H1 (cell line): ENCODE measurements at regions not wholly inside any gene's neighbourhood (a gene's known extent, or its start where the extent isn't known, plus 50 kb on each side); places are given as distances from the start of the nearest gene placed in this dataset.

Experiments
- CTCF ChIA-PET: fragments of 300-600 bp; sonication (Branson Sonifier 250); formaldehyde crosslinking; loops from one replicate; lab custom pipeline; 2021; ENCODE audit not compliant: partially characterized antibody; lab: Charles Lee
- POLR2A ChIA-PET: fragments of 300-600 bp; sonication (Branson Sonifier 250); formaldehyde crosslinking; loops from one replicate; lab custom pipeline; 2021; ENCODE audit warnings: inconsistent platforms; ENCODE audit not compliant: partially characterized antibody; lab: Charles Lee
- DNase-seq, 2 experiments: peaks; one replicate each; pipeline versions ENCODE4 v3.0.0 to v3.0.0-alpha.2; 2010 to 2022; ENCODE audit warnings: low spot score in 2 of 2, low read depth in 1 of 2, mixed read lengths in 1 of 2
- FAIRE-seq: peaks from 2 replicates; lab custom pipeline; 2011; peaks lifted over from hg19 to GRCh38; lab: Jason Lieb, UNC
- H2AFZ ChIP-seq: 2 replicates; pipeline ENCODE4 v1.8.1; 2012; ENCODE audit warnings: low read length, inconsistent platforms
- H2AK5ac ChIP-seq: 2 replicates; pipeline ENCODE4 v1.6.1; 2013; ENCODE audit warnings: low read depth, low read length
- H2BK120ac ChIP-seq: replicated peaks from 2 replicates; pipeline ENCODE3; 2013; ENCODE audit warnings: low read depth, low read length, inconsistent platforms
- H2BK12ac ChIP-seq: 2 replicates; pipeline ENCODE4 v1.6.1; 2013; ENCODE audit warnings: low read depth, low read length
- H2BK15ac ChIP-seq: 2 replicates; pipeline ENCODE4 v1.6.1; 2013; ENCODE audit warnings: low read length
- H2BK20ac ChIP-seq: 2 replicates; pipeline ENCODE4 v1.6.1; 2013; ENCODE audit warnings: low read length
- H2BK5ac ChIP-seq: 2 replicates; pipeline ENCODE4 v1.6.1; 2013; ENCODE audit warnings: low read depth, low read length
- H3K14ac ChIP-seq: 2 replicates; pipeline ENCODE4 v1.6.1; 2013; ENCODE audit warnings: inconsistent platforms; ENCODE audit not compliant: insufficient read length
- H3K18ac ChIP-seq: 2 replicates; pipeline ENCODE4 v1.6.1; 2013; ENCODE audit warnings: low read length; ENCODE audit errors: extremely low read depth
- H3K23ac ChIP-seq: 2 replicates; pipeline ENCODE4 v1.6.1; 2013; ENCODE audit warnings: inconsistent platforms; ENCODE audit not compliant: insufficient read length
- H3K23me2 ChIP-seq: 2 replicates; pipeline ENCODE4 v1.6.1; 2013; ENCODE audit warnings: low read depth, low read length
- H3K27ac ChIP-seq: 2 replicates; pipeline ENCODE4 v1.6.1; 2011; ENCODE audit warnings: low read depth, low read length, inconsistent platforms
- H3K27me3 ChIP-seq, 4 experiments: replicated peaks in 1 of 4; 1 replicate in 1 of 4; 2 replicates in 3 of 4; pipeline versions ENCODE4 v1.6.1 to v1.8.1; 2011 to 2013; ENCODE audit warnings: low read length in 3 of 4, mild to moderate bottlenecking in 3 of 4, inconsistent platforms in 2 of 4, mixed read lengths in 2 of 4, moderate library complexity in 1 of 4; ENCODE audit not compliant: control insufficient read depth in 3 of 4, insufficient read depth in 3 of 4; ENCODE audit errors: extremely low read depth in 1 of 4
- H3K36me3 ChIP-seq, 4 experiments: 2 replicates each; pipeline versions ENCODE4 v1.6.1 to v1.8.1; 2011 to 2013; ENCODE audit warnings: mild to moderate bottlenecking in 4 of 4, low read length in 3 of 4, moderate library complexity in 2 of 4, control low read depth in 1 of 4, inconsistent platforms in 1 of 4; ENCODE audit not compliant: insufficient read depth in 4 of 4, control insufficient read depth in 2 of 4
- H3K4ac ChIP-seq: replicated peaks from 2 replicates; pipeline ENCODE3; 2013; ENCODE audit warnings: low read length, low read depth, mixed read lengths, inconsistent platforms; ENCODE audit not compliant: insufficient read length
- H3K4me1 ChIP-seq, 4 experiments: replicated peaks in 1 of 4; 1 replicate in 1 of 4; 2 replicates in 3 of 4; pipeline versions ENCODE4 v1.6.1 to v1.8.1; 2011 to 2013; ENCODE audit warnings: low read length in 3 of 4, inconsistent platforms in 2 of 4, mixed read lengths in 1 of 4; ENCODE audit not compliant: insufficient read depth in 4 of 4, control insufficient read depth in 3 of 4
- H3K4me2 ChIP-seq, 2 experiments: 2 replicates each; pipeline versions ENCODE4 v1.6.1 to v1.8.1; 2011 to 2013; ENCODE audit warnings: low read depth in 2 of 2, low read length in 2 of 2, control low read depth in 1 of 2, inconsistent platforms in 1 of 2, mild to moderate bottlenecking in 1 of 2; ENCODE audit not compliant: insufficient read depth in 1 of 2
- H3K4me3 ChIP-seq, 4 experiments: fragments of 200-600, 300-600 bp in 1 of 4; sonication (generic), shearing (Covaris generic), sonication (Bioruptor Twin) in 1 of 4; 2 replicates each; pipeline versions ENCODE4 v1.5.1 to v1.8.1; 2011 to 2016; ENCODE audit warnings: low read length in 4 of 4, low read depth in 3 of 4, control low read depth in 2 of 4, inconsistent platforms in 2 of 4, mild to moderate bottlenecking in 2 of 4, mixed read lengths in 1 of 4, moderate library complexity in 1 of 4; ENCODE audit not compliant: insufficient read depth in 2 of 4; ENCODE audit errors: extremely low read depth in 1 of 4
- H3K56ac ChIP-seq: replicated peaks from 2 replicates; pipeline ENCODE3; 2013; ENCODE audit warnings: low read depth, mild to moderate bottlenecking, mixed read lengths, low read length, inconsistent platforms; ENCODE audit not compliant: insufficient read length
- H3K79me1 ChIP-seq: 2 replicates; pipeline ENCODE4 v1.6.1; 2013; ENCODE audit warnings: low read depth, low read length, control low read depth
- H3K79me2 ChIP-seq, 2 experiments: 2 replicates each; pipeline versions ENCODE4 v1.6.1 to v1.8.1; 2012 to 2013; ENCODE audit warnings: low read length in 2 of 2, mild to moderate bottlenecking in 2 of 2, inconsistent platforms in 1 of 2; ENCODE audit not compliant: insufficient read depth in 2 of 2, control insufficient read depth in 1 of 2
- H3K9ac ChIP-seq, 4 experiments: replicated peaks in 1 of 4; 1 replicate in 1 of 4; 2 replicates in 3 of 4; pipeline versions ENCODE4 v1.6.1 to v1.8.1; 2011 to 2013; ENCODE audit warnings: low read depth in 3 of 4, low read length in 3 of 4, control low read depth in 2 of 4, mild to moderate bottlenecking in 2 of 4, moderate library complexity in 2 of 4, inconsistent platforms in 1 of 4; ENCODE audit errors: extremely low read depth in 1 of 4
- H3K9me3 ChIP-seq, 2 experiments: 2 replicates each; pipeline versions ENCODE4 v1.6.1 to v1.8.1; 2012 to 2013; ENCODE audit warnings: mild to moderate bottlenecking in 2 of 2, moderate library complexity in 2 of 2, control low read depth in 1 of 2, inconsistent platforms in 1 of 2, low read depth in 1 of 2, low read length in 1 of 2, mixed read lengths in 1 of 2; ENCODE audit not compliant: insufficient read depth in 2 of 2
- H4K20me1 ChIP-seq, 2 experiments: replicated peaks in 1 of 2; 2 replicates each; pipeline versions ENCODE3 to v1.8.1; 2011 to 2013; ENCODE audit warnings: inconsistent platforms in 2 of 2, low read length in 2 of 2, mild to moderate bottlenecking in 1 of 2; ENCODE audit not compliant: insufficient read depth in 2 of 2, control insufficient read depth in 1 of 2
- H4K5ac ChIP-seq: 2 replicates; pipeline ENCODE4 v1.6.1; 2013; ENCODE audit warnings: low read length, low read depth, mixed read lengths, inconsistent platforms; ENCODE audit not compliant: insufficient read length
- H4K8ac ChIP-seq: 2 replicates; pipeline ENCODE4 v1.8.0; 2013; ENCODE audit warnings: mild to moderate bottlenecking, moderate library complexity, low read length, inconsistent platforms; ENCODE audit not compliant: insufficient read depth; ENCODE audit errors: extremely low read depth
- H4K91ac ChIP-seq: replicated peaks from 2 replicates; pipeline ENCODE3; 2013; ENCODE audit warnings: low read length, mixed read lengths, inconsistent platforms; ENCODE audit not compliant: insufficient read length
- POU5F1 ChIP-seq: IDR thresholded peaks from 2 replicates; pipeline ENCODE4 v1.6.1; 2011; ENCODE audit warnings: low read depth, mild to moderate bottlenecking, low read length, moderate library complexity
- SP2 ChIP-seq: IDR thresholded peaks from 2 replicates; pipeline ENCODE4 v1.6.1; 2012; ENCODE audit warnings: mild to moderate bottlenecking, low read length, inconsistent platforms
- WGBS, 2 experiments: shearing (Covaris generic) in 1 of 2; methylation state at CpG; one replicate each; pipeline versions ENCODE4 v1.1.6 to v1.1.7; 2013 to 2015; ENCODE audit warnings: low lambda C conversion rate in 2 of 2, mixed read lengths in 2 of 2, inconsistent platforms in 1 of 2, low coverage in 1 of 2, missing lambda C conversion rate in 1 of 2; ENCODE audit not compliant: insufficient replicate concordance in 2 of 2, insufficient coverage in 1 of 2, insufficient read length in 1 of 2; ENCODE audit errors: extremely low coverage in 1 of 2, missing lambda C conversion rate in 1 of 2; 5-methylcytosine and 5-hydroxymethylcytosine counted together
- TF ChIP-seq, protein P1 (sequence below): IDR thresholded peaks from 2 replicates; pipeline ENCODE4 v1.6.1; 2012; ENCODE audit warnings: low read length, inconsistent platforms

DNA sequence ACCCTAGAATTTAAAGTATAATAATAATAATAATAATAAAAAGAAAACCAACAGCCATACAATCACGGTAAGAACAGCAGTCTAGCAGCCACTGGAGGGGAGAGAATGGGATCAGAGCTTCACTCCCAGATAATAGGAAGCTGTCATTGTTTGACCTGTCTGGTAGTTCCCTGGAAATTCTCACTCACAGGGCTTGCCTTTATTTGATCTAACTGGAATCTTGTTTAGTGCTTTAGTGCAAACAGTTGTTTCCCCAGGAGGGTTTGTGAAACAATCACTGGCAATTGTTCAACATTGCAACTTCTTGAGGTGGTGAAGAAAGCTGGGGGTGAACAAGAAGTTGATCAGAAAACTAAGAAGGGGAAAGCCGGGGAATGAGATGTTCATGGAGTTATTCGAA, 68.7 kb upstream of the PTCSC3 start:
- Histone ChIP-seq H3K14ac (no peak overlapping the region), H4K20me1 (no peaks in the 10 kb centered on the region), H3K27ac (no peak overlapping the region), H4K8ac (no peak overlapping the region), H3K27me3 (peaks cover 0 to 1% (median 0%) of the 10 kb centered on the region in 4 experiments; a peak in 1 of 7 replicates), H3K18ac (no peak overlapping the region), H4K5ac (no peak overlapping the region), H2BK5ac (no peak overlapping the region), H3K4me1 (peaks cover 1 to 9% (median 8%) of the 10 kb centered on the region in 4 experiments; a peak in 5 of 7 replicates), H3K9ac (no peak overlapping the region), H3K56ac (no peak overlapping the region), H4K91ac (no peak overlapping the region), H2BK20ac (no peak overlapping the region), H3K9me3 (no peaks in the 10 kb centered on the region; a peak in 1 of 4 replicates), H3K79me2 (no peaks in the 10 kb centered on the region), H2AFZ (no peak overlapping the region), H2BK15ac (no peak overlapping the region), H3K23me2 (no peaks in the 10 kb centered on the region), H2BK12ac (no peak overlapping the region), H3K23ac (no peak overlapping the region), H3K36me3 (no peaks in the 10 kb centered on the region), H2BK120ac (no peak overlapping the region), H2AK5ac (no peak overlapping the region), H3K79me1 (no peaks in the 10 kb centered on the region), H3K4me2 (no peak overlapping the region), H3K4ac (no peak overlapping the region), H3K4me3 (no peak overlapping the region)
- 90% methylated on average over 3 of the region's 3 CpGs; no CpG with 5 or more reads in 1 of the 2 experiments for whole genome bisulfite sequencing, 2 experiments
- ChIA-PET CTCF (interaction anchor here (1.1 to 1.2 kb wide), 2 partner anchors 9 to 11 kb away, joined by 3 read pairs; no protein-coding TSS in a partner anchor), POLR2A (interaction anchor here (1.2 kb wide), 1 partner anchor 52 kb away, joined by 3 read pairs; no protein-coding TSS in a partner anchor)
- TF ChIP-seq POU5F1: no peak
- TF ChIP-seq, protein P1, sequence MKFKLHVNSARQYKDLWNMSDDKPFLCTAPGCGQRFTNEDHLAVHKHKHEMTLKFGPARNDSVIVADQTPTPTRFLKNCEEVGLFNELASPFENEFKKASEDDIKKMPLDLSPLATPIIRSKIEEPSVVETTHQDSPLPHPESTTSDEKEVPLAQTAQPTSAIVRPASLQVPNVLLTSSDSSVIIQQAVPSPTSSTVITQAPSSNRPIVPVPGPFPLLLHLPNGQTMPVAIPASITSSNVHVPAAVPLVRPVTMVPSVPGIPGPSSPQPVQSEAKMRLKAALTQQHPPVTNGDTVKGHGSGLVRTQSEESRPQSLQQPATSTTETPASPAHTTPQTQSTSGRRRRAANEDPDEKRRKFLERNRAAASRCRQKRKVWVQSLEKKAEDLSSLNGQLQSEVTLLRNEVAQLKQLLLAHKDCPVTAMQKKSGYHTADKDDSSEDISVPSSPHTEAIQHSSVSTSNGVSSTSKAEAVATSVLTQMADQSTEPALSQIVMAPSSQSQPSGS: no peak
- no peak for TF ChIP-seq SP2
- no peak for DNase-seq
- no peak for FAIRE-seq
